ENCODE measurements at regions not wholly inside any gene's neighbourhood (a gene's known extent, or its start where the extent isn't known, plus 50 kb on each side); places are given as distances from the start of the nearest gene placed in this dataset.
A peak's percentile ranks its signal among the peaks of the same experiment; 100 is the strongest.
"Not testable (repeated sequence)": the region's sequence is repeated elsewhere in the genome, so short reads cannot be mapped to it uniquely, and the experiment has no call there.

DNA sequence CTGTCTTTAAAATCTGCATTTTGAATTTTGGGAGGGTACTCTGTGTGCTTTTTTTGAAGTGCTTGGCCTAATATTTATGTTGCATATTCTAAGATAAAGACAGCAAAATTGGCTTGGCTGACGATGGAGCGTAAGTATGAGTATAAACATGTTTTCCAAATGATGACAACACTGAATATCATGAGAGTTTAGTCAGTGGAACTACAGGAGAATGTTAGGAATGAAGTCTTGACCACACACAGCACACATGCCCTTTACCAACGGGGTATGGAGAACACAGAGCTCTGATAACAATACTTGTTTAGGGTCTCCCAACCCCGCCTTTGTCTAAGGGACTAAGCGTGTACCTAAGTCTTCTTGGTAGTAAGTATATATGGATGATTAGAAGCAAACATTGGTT, 253.9 kb upstream of the FZD8 start:
- no peak for DNase-seq (ENCODE audit: low read depth)

DNA sequence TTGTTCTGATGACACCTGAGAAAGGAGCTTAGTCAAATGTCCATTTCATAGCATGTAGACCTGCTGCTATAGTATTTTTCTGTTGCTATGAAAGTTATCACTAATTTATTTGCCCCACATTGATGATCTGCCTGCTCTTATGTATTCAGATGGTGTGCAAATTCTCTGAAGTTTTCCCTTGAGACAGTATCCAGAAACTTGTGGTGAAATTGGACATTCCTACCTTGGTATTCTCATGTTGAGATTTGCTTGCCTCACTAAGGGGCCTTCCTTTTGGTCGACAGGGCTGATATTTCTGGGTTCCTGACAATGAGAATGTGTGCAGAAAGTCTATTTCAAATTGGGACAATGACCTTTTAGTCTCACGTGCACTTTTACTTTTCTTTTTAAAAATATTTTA, 253.2 kb upstream of the FZD8 start:
- no peak for DNase-seq (ENCODE audit: low read depth)

DNA sequence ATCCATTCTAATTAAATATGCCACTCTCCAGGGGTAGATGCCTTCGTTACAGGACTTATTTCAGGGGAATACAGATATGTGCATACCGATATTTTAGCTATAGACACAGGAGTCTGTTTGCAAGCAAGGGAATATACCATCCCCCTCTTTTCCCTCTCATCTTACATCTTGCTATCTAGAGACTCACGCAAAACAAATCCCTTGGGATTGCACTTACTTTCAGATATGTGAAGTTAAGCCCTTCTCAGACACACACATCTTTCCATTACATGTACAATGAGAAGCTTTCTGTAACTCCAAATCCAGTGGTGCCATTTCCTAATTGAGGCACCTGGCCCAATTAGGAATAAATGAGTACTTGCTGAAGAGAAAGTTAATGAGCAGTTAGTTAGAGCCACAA, 250.4 kb upstream of the FZD8 start:
- no peak for DNase-seq (ENCODE audit: low read depth)

DNA sequence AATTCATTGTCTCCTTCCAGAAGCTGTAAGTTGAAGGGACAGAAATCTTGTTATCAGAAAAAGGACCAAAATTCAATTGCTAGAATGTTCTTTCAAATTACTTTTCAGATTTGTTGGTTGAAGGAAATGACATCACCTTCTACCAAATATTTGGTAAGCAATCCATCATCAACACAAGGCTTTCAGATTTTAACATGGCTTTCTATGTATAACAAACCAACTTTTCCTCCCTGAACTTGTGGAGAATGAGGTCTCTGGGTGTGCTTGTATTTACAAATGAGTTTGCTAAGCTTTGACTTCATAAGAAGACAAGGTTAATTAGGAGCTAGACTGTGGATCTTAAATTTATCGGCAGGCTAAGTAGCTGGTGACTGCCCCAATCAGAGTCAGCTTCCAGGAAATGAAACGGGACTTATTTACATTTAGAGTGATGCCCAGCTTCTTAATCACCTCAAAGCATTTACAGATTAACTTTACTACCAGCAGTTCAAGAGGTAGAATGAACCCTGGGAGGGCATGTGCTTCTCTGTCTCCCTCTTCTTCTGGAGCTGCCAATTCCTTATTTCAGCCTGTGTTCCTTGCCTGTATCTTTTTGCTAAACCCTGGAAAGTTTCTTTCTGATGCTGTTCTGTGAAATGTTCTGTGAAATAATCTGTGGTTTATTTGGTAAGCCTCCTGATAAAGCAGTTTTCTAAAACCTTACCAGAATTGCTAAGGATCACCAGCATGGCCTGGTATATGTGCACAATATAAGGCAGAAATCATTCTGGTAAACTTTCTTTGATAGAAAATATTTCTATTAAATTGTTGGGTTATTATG, 248.8 kb upstream of the FZD8 start:
- DNase-seq (ENCODE audit: low read depth): no peak

DNA sequence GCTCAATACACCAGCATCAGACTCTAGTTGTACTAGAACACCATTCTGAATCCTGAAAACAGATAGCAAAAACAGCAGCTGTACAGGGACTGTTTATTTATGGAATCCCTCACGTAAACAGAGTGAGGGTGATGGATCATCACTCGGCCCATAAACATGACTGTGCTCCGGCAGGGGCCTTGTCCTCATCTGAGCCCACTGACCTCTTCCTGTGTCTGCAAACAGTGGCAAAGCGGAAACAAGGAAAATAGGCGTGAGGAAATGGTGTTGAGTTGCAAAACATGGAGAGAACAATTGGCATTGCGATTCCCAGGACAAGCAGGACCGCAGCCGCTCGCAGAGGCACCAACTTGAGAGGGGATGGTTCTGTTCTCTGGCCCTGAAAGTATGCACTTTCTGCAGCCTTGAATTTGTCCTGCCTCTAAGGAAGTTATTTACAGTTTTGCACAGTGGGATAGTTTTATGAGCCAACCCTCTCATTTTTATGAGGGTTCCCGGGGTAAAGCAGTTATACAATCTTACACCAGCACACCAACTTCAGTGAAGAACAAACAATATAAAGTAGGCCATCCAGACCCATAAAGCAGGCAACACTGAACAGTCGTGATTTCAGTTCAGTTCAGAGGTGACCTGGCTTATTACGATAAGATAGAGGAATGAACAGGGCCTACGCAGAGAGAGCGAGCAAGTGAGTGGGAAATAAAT, 248.0 kb upstream of the FZD8 start:
- no peak for DNase-seq (ENCODE audit: low read depth)

DNA sequence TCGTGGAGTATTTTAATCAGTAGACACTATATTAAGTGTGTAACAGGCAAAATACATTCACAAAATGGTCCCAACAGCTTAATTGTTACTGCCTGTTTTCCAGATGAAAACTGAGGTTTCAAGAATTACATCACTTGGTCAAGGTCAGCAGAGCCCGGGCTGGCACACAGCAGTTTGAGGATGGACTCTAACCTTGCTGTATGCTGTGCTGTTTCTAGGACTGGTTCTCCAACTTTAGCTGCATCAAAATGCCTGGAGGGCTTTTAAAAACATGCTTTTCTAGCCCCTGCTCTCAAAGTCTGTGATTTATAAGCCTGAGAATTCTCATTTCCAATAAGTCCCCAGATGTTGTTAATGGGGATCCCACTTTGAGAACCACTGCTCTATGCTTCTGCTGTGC, 247.1 kb upstream of the FZD8 start:
- DNase-seq (ENCODE audit: low read depth): no peak

DNA sequence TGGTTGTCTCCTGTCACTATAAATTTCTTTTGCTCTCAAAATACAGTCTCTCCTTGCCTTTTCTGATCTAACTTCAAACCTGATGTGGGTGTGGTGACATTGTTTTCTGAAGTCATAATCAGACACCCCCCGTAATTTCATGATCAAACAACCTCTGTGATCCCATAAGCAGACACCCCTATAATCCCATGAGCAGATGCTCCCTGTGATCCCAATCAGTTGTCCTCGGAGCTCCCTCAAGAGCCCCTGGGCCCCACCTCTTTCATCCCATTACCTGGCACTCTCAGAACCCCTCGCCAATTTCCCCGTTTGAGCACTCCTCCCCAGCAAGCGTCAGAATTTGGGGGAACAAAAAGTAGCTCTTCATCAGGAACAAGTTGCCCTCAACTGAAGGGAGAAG, 246.3 kb upstream of the FZD8 start:
- DNase-seq (ENCODE audit: low read depth): no peak

DNA sequence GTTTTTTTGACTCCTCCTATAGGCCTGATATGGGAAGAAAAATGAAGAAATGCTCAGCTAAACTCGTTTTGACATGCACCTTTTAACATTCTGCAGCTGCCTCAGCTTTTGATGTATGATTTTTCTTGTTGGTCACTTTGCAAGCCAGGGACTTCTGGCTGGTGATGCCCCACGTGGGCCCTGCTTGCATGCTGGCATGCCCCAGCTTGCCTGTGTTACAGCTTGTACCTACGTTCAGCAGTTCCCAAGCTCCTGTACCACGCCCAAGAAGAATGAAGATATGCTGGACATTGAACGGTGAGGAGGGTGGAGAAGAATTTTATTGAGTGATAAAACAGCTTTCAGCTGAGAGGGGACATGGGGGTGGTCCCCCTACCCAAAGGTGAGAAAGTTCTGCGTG, 245.6 kb upstream of the FZD8 start:
- DNase-seq (ENCODE audit: low read depth): no peak

DNA sequence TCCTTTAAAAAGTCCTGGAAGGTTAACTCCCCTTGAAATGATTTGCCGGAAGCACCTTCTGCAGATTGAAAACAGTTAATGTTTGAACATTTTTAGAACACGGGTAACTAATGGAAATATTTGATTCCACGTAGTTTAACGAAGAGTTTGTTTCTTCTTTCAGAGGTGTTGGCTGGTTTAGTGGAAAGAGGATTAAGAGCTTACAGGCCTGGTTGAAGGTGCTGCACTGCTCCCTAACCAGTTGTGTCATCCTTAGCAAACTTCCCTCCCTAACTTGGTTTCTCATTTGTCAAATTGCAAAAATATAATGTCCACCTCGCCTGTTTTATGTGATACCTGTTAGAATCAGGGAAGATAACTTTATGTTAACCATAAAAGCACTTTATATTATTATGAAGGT, 243.0 kb upstream of the FZD8 start:
- DNase-seq (ENCODE audit: low read depth): no peak

DNA sequence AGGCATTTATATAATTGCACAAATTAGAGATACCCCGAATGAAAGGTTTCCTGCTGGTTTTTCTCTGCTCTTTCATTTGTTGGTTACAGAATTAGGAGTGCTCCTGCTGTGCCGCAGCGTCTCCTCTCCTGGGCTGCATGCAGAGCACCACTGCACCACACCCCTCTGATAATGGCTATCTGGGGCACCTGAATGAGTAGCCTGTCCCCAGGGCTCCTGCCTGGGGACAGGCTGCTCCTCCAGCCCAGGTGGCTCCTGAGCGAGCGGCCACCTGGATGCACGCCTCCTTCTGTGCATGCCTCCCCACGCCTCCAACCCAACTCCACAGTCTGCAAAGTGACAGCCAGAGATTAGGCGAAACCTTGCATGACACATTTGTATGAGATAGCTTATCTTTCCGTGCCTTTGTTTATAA, 242.6 kb upstream of the FZD8 start:
- no peak for DNase-seq (ENCODE audit: low read depth)

DNA sequence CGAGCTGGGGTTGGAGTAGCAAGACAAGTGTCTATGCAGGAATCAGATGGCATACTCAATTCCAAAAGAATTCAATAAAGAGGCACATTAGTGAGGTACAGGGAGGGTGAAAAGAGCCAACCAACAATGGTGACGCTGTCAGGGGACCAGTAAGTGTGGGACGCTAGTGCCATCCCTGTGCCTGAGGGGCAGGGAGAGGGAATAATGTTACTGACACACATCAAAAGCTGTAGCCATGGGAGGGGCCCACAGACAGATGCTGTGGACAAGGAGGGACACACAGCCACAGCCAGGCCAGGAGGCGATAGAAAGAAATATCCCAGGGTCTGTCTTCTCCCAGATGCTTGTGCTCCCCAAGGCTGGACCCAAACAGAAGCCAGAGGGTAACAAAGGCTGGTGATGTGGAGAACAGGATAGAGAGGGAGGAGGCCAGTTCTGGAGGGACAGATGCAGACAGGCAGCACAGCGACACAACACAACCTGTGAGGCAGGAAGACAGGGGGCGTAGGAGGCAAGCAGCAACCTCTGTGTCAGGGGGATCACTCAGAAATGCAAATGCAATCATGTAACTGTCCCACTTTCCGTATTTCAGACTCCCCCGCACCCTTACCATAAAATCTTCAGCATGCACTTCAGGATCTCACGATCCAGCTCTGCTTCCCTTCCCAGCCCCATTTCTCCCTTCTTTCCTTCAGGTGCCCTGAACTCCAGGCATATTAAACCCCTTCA, 240.5 kb upstream of the FZD8 start:
- no peak for DNase-seq (ENCODE audit: low read depth)

DNA sequence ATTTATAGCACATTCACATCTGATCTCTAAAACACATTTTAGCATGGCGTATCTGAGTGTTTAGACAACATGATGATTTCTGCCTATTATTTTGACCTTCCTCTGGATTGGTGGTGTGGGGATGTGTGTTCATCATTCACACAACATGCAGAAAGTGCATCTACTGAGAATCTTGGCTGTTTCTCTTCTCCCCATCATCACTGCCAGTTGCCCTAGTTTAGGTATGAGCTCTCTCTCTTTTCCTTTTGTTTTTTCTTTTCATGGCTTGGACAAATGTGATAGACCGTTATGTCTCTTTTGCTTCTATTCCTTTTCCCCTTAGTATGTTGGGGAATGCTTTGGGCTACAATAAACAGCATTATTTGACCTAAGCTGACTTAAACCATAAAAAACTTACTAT, 239.2 kb upstream of the FZD8 start:
- DNase-seq (ENCODE audit: low read depth): no peak

DNA sequence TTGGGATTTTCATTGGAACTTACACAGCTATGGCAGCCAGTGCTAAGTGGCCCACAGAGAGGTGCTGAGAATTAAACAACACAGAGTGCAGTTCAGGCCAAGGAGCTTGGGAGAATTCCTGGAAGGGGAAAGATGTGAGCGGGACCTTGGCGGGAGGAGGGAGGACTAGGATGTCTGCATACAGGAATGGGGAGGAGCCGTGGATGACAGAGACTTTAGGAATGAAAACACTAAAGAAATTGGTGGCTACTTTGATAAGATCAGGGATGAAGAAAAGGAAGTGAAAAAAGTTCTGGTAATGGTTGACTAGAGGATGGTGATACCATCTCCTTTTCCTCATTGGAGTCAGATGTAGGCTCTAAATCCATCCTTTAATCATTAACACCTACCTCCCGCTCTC, 234.2 kb upstream of the FZD8 start:
- peak; percentile 22 for DNase-seq (ENCODE audit: low read depth)

DNA sequence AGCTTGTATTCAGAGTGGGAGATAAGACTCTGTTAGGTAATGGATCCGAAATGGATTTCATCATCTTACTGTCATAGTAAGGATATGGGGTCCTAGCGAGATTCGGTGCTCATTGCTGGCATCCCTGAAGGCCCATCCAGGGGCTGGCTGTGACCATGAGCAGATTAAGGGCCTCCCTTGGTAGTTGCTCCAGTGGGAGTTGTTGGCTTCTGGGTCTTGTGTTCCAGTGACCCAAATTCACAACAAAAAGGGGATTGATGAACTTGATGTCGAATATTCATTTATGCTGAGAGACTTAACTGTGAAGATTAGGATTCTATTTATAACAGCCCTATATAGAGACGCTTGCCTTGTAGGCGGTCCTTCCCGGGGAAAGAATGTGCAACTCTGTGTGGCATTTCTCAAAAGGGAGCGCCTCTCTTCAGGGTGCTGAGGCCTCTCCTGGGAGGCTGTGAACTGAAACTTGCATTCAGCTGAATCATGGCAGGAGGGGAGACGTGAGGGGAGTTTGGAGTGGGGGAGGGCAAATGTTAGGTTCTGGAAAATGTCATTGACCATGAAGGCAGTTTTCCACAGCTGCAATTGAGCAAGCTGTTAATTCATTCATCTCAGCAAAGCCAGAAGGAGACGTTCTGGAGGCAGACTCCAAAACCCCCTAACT, 233.1 kb upstream of the FZD8 start:
- no peak for DNase-seq (ENCODE audit: low read depth)

DNA sequence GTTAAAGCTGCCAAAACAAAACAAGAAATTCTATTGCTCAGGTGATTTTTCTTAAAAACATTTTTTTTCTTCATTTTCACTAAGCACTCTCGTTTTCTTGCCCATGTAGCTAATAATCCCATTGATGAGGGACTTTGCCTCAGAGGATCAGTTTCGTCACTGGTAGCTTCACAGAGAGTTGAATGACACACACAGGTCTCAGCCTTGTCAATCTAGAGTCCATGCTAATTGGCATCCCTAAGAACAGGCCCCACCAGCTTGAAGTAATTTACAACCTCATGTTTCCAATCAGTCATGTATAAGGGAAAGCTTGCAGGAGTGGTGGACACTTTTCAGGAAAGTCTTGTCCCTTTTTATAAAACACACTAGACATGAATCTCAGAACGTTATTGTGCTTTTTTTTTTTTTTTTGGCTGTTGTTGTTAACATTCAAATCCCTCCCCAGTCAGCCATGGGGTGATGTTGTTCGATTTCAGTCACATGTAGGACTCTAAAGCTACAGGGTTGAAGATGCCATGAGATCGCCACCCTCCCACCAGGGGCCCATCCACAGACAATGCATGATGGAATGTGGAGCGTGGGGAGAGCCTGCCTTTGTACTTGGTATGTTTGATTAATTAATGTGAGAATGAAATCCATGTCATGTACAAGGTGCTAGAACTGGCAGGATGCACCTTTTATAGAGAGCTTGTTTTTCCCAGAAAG, 232.4 kb upstream of the FZD8 start:
- no peak for DNase-seq (ENCODE audit: low read depth)

DNA sequence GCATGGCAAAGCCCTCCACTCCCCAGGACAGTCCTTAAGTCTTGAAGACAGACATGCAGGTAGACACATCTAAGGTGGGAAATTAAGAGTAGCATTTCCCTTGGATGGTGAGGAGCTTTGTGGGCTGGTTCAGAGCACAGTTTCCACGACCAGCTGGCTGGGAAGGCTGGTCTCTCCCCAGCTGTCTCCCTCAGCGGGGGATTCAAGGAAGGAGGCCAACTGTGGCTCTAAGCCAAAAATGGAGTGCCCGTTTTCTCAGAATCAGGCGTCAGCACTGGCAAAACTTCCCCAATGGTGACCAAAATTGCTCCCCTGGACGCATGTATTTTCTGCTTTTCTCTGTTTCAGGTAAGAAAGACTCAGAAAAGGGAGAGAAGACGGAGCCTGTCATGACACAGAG, 230.6 kb upstream of the FZD8 start:
- no peak for DNase-seq (ENCODE audit: low read depth)

DNA sequence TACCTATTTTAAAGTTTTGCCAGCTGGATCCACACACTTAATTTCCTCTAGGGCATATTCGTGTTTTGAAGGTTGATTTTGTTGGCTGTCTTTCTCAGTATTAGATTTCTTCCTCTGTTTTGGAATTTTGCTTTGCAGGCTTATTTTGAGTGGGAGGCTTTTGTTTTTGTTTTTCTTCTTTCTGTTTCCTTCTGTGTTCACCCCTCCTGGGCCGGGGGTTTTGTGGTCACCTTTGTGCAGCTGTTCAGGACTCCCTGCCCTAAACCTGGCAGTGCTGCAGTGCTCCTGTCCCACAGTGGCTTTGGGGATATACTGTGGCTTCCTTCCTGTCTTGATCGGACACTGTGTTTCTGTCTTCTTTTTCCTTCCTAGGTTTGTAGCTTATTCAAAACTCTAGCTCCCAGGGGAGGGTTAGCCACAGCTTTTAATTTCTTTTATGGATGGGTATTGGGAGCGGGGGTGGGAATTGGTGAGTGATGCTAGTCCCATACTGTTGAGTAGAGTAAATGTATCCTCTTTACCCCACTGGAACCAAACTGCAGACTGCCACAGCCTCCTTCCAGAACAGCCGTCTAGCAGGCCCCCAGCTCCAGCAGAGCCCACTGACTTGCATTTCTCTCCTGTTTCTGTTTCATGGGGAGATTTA, 228.7 kb upstream of the FZD8 start:
- no peak for DNase-seq (ENCODE audit: low read depth)

DNA sequence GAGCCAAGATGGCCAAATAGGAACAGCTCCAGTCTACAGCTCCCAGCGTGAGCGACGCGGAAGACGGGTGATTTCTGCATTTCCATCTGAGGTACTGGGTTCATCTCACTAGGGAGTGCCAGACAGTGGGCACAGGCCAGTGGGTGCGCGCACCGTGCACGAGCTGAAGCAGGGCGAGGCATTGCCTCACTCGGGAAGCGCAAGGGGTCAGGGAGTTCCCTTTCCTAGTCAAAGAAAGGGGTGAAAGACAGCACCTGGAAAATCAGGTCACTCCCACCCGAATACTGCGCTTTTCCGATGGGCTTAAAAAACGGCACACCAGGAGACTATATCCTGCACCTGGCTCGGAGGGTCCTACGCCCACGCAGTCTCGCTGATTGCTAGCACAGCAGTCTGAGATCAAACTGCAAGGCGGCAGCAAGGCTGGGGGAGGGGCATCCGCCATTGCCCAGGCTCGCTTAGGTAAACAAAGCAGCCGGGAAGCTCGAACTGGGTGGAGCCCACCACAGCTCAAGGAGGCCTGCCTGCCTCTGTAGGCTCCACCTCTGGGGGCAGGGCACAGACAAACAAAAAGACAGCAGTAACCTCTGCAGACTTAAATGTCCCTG, 216.7 kb upstream of the FZD8 start:
- not testable (repeated sequence) for DNase-seq (ENCODE audit: low read depth)

DNA sequence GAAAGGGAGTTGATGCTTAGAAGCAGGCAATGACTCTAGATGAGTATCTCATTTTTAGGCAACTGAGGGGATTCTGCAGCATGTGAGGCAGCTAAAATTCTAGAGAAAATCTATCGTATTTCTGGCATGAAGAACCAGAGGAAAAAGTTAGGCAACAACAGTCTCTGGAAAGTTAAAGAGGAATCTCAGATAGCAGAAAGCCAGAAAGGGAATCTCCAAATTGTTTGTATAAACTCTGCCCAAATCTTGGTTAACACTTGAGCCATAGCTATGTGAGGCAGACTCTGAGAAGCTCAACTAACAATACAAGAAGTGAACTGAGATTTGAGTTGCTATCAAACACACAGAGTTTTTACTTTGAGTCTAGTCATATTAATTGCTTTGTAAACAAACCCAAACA, 215.8 kb upstream of the FZD8 start:
- no peak for DNase-seq (ENCODE audit: low read depth)

DNA sequence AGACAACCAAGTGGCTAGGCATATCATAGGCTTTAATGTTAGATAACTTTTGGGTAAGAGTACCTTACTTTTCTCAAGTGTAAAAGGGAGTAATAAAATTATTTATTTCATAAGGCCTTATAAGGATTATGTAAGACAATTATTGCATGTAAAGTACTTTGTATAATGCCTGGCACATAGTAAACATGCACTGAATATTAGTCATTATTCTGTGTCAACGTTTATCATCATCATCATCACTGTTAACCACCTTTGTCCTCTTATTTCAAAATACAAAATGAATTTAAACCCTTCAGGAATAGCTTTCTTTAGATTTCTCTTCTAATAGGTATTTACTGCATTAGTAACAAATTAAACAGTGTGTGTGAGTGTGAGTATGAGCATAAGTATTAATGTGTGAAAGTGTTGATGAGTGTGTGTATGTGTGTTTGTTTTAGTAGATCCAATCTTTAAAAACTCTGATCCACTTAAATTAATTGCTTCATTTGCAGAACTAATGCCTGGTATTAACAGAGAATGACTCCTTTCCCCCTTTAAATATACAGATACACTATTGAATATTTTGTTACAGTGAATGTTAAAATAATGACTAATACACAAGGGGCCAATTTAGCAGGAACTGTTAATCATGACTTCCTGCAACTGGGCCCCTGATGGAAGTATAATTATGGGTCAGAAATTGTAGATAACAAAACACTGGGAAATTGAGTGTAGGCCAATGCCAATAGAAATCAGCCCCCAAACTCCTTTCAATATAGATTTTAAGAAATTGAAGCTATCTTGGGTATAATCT, 213.3 kb upstream of the FZD8 start:
- DNase-seq (ENCODE audit: low read depth): no peak

Data from GM04504 (cell line).